Type B pancreatic cell (in vitro differentiated cells): ENCODE measurements at regions not wholly inside any gene's neighbourhood (a gene's known extent, or its start where the extent isn't known, plus 50 kb on each side); places are given as distances from the start of the nearest gene placed in this dataset.

Experiments
- DNase-seq: peaks from one replicate; pipeline ENCODE4 v3.0.0; 2021; ENCODE audit warnings: mixed read lengths; ENCODE audit not compliant: unreplicated experiment; ENCODE audit errors: extremely low spot score
- H3K27ac Mint-ChIP-seq: 2 replicates; pipeline ENCODE4 v1.8.0; 2021; ENCODE audit warnings: mild to moderate bottlenecking, mixed read lengths
- H3K27me3 Mint-ChIP-seq: 2 replicates; pipeline ENCODE4 v1.8.0; 2021; ENCODE audit warnings: mixed read lengths
- H3K36me3 Mint-ChIP-seq: 2 replicates; pipeline ENCODE4 v1.8.0; 2021; ENCODE audit warnings: mixed read lengths
- H3K4me1 Mint-ChIP-seq: one replicate; pipeline ENCODE4 v1.8.0; 2021; ENCODE audit warnings: mixed read lengths; ENCODE audit not compliant: unreplicated experiment
- H3K4me3 Mint-ChIP-seq: 2 replicates; pipeline ENCODE4 v1.8.0; 2021; ENCODE audit warnings: mild to moderate bottlenecking, mixed read lengths
- H3K9me3 Mint-ChIP-seq: 2 replicates; pipeline ENCODE4 v1.8.0; 2021; ENCODE audit warnings: mixed read lengths
- TF ChIP-seq, protein P1 (sequence below): fragments of 200-600 bp; sonication (generic); conservative IDR thresholded peaks from 2 replicates; pipeline ENCODE4 v1.5.0; 2021; ENCODE audit warnings: antibody characterized with exemption, mild to moderate bottlenecking

DNA sequence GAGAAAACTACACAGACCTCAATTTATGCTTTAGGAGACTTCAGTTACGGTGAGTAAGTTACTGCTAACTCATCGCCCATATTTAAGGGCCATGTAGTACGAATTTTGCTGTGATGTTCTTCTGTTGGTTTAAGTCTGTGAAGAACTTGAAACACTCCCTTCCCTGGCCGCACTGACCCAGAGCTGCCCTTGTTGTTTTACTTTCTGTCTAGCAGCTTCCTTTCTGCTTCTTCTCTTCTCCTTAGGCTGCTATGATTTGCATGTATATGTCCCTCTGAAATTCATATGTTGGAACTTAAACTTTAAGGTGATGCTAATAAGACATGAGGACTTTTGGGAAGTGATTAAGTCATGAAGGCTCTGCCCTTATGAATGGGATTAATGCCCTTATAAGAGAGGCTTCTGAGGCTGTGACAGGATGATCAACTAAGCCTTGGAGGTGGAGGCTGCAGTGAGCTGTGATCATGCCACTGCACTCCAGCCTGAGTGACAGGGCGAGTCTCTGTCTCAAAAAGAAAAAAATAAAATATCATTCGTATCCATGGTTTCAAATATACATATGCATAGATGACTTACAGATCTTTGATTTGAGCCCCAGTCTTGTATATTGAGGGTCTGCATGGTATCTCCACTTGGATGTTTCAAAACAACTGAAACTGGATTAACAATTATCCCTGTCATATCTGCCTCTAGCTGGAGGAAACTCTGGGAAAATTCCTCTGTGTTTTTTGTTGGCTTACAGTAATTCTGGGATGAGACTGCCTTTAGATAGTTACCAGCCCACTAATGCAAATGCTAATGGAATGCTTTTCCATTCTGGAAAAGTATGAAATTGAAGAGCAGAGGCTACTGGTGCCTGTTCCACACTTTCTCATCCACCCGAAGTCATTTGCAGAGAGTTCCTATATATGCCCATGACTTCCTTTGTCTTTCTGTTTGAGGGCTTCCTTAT is 263.4 kb upstream of the ACTBL2 start:
- H3K27ac Mint-ChIP-seq, result no peak overlapping the region
- no peaks in the 10 kb centered on the region for H3K9me3 Mint-ChIP-seq
- no peaks in the 10 kb centered on the region for H3K27me3 Mint-ChIP-seq
- DNase-seq, result no peak
- TF ChIP-seq, protein P1, sequence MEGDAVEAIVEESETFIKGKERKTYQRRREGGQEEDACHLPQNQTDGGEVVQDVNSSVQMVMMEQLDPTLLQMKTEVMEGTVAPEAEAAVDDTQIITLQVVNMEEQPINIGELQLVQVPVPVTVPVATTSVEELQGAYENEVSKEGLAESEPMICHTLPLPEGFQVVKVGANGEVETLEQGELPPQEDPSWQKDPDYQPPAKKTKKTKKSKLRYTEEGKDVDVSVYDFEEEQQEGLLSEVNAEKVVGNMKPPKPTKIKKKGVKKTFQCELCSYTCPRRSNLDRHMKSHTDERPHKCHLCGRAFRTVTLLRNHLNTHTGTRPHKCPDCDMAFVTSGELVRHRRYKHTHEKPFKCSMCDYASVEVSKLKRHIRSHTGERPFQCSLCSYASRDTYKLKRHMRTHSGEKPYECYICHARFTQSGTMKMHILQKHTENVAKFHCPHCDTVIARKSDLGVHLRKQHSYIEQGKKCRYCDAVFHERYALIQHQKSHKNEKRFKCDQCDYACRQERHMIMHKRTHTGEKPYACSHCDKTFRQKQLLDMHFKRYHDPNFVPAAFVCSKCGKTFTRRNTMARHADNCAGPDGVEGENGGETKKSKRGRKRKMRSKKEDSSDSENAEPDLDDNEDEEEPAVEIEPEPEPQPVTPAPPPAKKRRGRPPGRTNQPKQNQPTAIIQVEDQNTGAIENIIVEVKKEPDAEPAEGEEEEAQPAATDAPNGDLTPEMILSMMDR, result no peak
- H3K4me1 Mint-ChIP-seq, result no peaks in the 10 kb centered on the region
- no peaks in the 10 kb centered on the region for H3K36me3 Mint-ChIP-seq
- H3K4me3 Mint-ChIP-seq, result no peak overlapping the region

DNA sequence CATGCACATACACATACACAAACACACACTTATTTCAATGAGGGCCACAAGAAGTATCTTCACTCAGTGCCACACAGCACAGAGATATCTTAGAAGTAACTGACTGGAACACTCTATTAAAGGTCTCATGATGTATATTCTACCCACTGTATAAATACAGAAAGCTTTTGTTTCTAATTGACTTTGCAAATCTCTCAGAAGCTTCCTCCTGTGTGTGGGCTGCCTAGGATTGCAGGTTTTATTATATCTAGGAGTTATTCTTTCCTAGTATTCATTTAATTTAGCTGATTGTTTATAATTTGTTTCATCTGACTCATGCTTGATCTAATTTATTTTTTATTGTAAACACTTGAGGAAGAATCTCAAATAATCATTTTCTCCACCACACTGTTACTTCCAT is 262.4 kb upstream of the ACTBL2 start:
- Mint-ChIP-seq H3K4me1 (no peaks in the 10 kb centered on the region), H3K27ac (no peak overlapping the region), H3K9me3 (no peaks in the 10 kb centered on the region), H3K27me3 (no peaks in the 10 kb centered on the region), H3K36me3 (no peaks in the 10 kb centered on the region), H3K4me3 (no peak overlapping the region)
- TF ChIP-seq, protein P1, result no peak
- no peak for DNase-seq

DNA sequence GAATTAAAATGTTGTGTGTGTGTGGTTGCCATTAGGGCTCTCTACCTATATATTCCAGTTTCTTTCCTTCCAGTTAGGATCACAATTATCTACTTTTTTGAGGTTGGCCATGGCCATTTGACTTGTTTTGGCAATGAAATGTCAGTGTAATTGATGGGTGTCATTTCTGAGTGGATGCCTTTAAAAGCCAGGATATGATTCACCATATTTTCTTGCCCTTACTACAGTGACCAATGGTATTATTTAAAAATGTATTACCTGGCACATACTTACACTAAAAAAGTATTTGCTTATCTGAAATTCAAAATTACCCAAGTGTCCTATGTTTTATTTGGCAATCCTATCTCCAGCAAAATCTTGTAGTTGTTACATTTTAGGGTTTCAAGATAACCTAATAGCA is 258.7 kb upstream of the ACTBL2 start:
- Mint-ChIP-seq H3K27ac (no peak overlapping the region), H3K36me3 (no peaks in the 10 kb centered on the region), H3K4me1 (peaks cover 15% of the 10 kb centered on the region), H3K27me3 (no peaks in the 10 kb centered on the region), H3K4me3 (no peak overlapping the region), H3K9me3 (no peaks in the 10 kb centered on the region)
- DNase-seq, result no peak
- TF ChIP-seq, protein P1, result no peak

DNA sequence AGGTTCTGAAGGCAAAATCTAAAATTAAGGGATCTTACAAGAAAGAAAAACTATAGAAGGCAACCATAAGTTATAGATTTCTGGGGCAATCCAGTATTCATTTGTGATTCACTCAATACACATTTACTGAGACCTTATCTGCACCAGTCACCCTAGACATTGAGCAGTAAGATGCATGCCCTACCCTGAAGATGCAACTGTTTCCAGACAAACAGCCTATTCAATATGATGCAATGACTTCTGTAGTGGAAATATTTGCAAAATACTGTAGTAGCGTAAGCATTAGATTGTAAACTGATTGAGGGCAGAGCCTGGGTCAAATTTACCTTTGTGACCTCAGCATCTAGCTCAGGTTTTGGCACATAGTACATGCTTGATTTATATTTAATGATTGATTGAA is 256.2 kb upstream of the ACTBL2 start:
- TF ChIP-seq, protein P1, result no peak
- Mint-ChIP-seq H3K36me3 (no peaks in the 10 kb centered on the region), H3K4me1 (peaks cover 31% of the 10 kb centered on the region), H3K27ac (no peak overlapping the region), H3K27me3 (no peaks in the 10 kb centered on the region), H3K9me3 (peaks cover 3% of the 10 kb centered on the region), H3K4me3 (no peak overlapping the region)
- DNase-seq, result no peak

DNA sequence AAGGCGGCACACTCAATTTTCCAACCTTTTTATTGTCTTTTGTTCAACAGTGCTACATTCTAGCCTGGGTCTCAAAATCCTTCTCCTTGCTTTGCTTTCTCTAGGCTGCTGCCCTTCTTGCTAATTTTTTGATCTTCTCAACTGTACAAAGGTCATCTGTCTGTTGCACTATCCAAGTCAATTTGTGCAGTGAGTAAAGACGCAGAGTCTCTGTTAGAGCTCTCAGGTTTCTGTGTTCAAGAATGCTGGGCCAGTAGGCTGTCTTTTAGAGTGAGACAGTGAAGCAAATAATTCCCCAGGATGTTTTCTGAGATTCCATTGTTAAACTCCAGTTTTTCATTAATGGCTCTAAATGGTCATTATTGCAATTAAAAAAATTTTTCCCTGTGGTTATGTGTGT is 255.7 kb upstream of the ACTBL2 start:
- DNase-seq, result no peak
- H3K4me3 Mint-ChIP-seq, result no peak overlapping the region
- H3K27me3 Mint-ChIP-seq, result no peaks in the 10 kb centered on the region
- no peak overlapping the region for H3K27ac Mint-ChIP-seq
- H3K4me1 Mint-ChIP-seq, result peaks cover 31% of the 10 kb centered on the region
- TF ChIP-seq, protein P1, result no peak
- H3K9me3 Mint-ChIP-seq, result peaks cover 3% of the 10 kb centered on the region
- no peaks in the 10 kb centered on the region for H3K36me3 Mint-ChIP-seq
